T-helper 9 cell (primary cell): ENCODE measurements at regions not wholly inside any gene's neighbourhood (a gene's known extent, or its start where the extent isn't known, plus 50 kb on each side); places are given as distances from the start of the nearest gene placed in this dataset.

Experiments
- DNase-seq: peaks from one replicate; pipeline ENCODE4 v3.0.0-alpha.2; 2020

DNA sequence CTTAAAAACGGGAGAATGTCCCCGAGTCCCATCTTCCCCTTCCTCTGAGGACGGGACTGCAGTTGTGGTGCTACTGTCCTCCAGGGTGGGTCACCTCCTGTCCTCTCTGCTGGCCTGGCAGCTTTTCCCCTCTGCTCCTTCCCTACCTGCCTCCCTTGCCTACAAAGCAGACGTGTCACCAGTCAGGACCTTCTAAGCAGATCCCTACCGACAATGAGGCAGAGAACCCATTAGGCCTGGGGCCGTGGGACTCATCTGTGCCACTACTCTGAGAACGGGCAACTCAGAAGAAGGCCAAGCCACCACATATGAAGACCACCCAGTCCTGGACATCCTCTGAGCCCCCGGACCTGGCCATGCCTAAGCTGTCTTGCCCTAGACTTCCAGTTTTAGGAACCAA is 103.0 kb upstream of the TEX51 start:
- DNase-seq: no peak

DNA sequence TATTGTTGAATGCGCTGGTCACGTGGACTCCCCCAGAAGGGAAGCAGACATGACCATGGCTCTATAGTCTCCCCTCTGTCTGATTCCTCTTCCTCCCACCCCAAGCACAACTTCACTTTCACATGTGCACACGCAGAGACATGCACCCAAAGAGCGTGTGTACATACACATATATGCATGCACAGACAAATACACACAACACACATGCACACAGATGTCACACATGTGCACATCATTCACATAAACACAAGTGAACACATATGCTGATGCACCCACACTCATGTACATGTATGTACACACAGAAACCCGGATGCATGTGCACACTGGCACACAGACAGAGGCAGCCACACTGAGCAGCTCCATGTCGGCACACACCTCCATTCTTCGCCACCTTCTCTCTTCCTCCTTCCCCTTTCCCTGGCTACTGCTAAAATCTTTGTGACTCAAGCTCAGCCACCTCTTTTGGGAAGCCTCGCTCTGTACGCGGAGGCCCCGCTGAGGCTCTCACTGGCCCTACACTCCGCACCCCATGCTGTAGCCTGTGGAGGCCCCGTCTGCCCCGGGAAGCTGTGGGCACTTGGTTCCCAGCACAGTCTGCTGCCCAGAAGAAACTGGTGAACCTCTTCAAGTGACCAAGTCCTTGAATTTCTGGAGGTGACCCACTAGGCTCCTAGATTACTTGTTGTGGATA is 101.6 kb upstream of the TEX51 start:
- no peak for DNase-seq

- no peak for DNase-seq
Measured at GRCh38 chr2:126797622-126798275, 100.9 kb upstream of the TEX51 start.

GRCh38 chr2:126798276-126799140 is 100.2 kb upstream of the TEX51 start:
- no peak for DNase-seq

DNA sequence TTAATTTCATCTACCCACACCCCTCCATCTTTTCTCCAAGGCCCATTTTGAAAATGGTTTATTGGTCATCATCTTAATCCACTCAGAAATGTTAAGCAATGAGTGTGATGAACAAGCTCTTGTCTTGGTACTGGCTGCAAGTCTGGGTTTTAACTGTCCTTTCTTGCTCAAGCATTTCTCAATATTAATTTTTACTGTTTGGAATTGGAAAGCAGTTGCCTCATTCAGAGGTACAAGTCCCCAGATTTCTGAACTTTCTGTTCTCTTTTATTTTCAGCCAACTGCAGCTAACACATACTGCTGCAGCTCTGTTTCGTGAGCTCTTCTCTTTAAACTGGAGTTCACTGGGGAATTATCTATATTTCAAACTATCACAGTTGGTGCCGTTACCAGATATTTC is 99.4 kb upstream of the TEX51 start:
- no peak for DNase-seq

GRCh38 chr2:126801473-126801872 is 97.2 kb upstream of the TEX51 start:
- no peak for DNase-seq

DNA sequence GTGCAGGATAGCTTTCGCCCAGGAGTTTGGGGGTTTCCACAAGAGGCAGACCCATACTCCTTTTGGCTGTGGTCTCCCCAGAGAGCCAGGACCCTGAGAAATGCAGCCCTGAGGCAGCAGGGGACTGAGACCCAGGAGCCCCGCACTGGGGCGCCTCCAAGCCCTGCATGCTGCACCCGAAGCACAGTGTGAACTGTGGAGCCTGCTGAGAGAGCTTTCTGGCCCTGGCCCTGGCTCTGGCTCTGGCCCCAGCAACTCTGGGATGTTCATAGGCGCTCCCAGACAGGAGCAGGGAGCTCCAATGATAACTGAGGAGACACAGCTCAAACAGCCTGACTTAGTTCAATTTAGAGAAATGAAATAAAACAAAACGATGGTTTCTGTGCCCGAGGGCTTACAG is 96.4 kb upstream of the TEX51 start:
- no peak for DNase-seq

DNA sequence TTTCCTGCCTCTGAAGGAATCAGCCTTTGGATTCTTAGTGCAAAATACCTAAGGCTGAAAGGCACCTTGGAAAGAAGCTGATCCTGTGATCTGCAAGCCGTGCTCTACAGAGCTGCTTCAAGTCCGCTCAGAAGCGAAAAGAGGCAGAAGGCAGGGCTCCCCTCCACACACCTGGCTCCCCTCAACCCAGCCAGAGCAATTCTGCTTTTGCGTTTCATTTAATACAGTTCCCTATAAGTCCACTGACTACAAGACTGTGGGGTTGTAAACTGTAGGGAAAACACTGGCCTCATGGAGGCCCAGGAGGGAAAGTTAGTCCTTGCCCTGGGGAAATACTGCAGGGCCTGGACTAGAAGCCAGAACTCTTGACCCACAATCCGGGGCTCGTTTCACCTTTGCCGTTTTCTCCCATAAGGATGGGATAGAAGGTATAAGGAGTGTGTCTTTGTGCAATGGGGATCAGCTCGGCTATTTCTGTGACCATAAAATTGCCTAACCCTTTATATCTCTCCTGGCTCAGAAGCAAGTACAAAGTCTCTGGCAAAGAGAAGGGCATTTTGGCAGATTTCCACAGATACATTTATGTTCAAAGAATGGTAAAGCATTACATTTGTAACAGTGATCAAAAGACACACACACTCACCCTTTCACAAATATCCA is 95.8 kb upstream of the TEX51 start:
- DNase-seq: no peak

GRCh38 chr2:126803434-126803775 is 95.3 kb upstream of the TEX51 start:
- DNase-seq: no peak

DNA sequence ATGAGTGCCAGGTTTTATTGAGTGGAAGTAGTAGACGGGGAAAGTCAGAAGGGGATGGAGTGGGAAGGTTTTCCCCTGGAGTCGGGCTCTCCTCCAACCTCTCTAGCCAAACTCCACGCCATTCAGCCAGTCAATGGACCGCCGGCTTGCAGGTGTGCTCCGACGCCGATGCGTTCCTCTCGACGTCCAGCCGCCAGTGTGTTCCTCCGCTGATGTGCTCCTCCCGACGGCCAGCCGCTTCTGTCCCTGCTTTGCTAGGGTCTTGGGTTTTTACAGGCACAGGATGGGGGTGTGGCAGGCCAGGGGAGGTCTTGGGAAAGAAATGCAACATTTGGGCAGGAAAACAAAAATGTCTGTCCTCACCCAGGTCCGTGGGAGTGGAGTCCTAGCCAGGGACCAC is 94.3 kb upstream of the TEX51 start:
- no peak for DNase-seq

GRCh38 chr2:126808929-126809328 is 89.8 kb upstream of the TEX51 start:
- no peak for DNase-seq

DNA sequence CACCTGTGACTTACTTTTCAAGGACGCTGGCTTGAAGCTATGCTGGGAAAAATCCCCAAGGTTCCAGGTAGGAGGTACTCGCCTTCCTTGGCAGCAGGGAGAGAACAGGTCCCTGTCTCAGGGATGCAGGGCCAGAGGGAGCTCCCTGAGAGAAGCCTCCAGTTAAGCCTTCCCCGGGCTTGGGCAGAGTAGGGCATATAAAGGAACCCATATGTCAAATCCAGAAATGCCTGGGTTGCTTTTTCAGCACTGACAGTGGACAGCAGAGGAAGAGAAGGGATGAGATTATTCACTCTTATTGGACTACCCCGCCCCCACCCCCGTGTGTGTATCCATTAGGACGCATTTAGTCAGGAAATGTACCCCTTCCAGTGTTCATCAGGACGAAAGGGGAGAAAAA is 89.3 kb upstream of the TEX51 start:
- DNase-seq: no peak

DNA sequence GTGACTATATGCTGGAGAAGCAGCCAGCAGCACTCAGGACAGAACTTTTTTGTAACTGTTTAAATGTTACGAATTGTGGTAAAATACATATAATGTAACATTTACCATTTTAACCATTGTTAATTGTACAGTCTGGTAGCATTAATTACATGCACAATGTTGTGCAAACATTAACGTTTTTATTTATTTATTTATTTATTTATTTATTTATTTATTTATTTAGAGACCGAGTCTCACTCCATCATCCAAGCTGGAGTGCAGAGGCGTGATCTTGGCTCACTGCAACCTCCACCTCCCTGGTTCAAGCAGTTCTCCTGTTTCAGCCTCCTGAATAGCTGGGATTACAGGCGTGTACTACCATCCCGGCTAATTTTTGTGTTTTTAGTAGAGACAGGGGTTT is 88.7 kb upstream of the TEX51 start:
- no peak for DNase-seq

- no peak for DNase-seq
Measured at GRCh38 chr2:126811101-126811500, 87.6 kb upstream of the TEX51 start.

DNA sequence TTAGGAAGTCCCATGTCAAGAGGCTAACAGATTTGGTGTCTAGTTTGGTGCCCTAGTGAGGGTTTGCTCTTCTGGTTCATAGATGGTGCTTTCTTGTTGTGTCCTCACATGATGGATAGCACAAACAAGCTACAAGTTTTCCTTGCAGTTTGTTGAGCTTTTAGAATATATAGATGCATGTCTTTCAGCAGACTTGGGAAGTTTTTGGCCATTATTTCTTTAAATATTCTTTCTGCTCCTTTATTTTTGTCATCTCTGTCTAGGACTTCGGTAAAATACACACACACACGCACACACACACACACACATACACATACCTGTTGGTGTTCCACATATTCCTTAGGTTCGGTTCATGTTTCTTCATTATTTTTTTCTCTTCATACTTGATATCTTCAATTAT is 81.5 kb upstream of the TEX51 start:
- DNase-seq: no peak

GRCh38 chr2:126822115-126822514 is 76.6 kb upstream of the TEX51 start:
- DNase-seq: no peak

- DNase-seq: no peak
Measured at GRCh38 chr2:126822921-126823320, 75.8 kb upstream of the TEX51 start.

- no peak for DNase-seq
Measured at GRCh38 chr2:126823951-126824350, 74.7 kb upstream of the TEX51 start.

- no peak for DNase-seq
Measured at GRCh38 chr2:126824663-126825062, 74.0 kb upstream of the TEX51 start.

DNA sequence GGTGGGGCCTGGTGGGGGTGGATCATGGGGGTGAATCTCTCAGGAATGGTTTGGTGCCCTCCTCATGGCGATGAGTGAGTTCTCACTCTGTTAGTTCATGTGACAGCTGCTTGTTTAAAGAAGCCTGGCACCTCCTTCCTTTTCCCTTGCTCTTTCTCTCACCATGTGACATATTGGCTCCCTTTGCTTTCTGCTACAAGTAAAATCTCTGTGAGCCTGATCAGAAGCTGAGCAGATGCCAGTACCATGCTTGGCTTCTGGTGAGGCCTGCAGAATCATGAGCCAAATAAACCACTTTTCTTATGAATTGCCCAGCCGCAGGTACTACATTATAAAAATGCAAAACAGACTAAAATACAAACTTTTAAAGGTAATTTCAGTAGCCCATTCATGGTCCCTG is 73.4 kb upstream of the TEX51 start:
- no peak for DNase-seq

GRCh38 chr2:126826491-126826890 is 72.2 kb upstream of the TEX51 start:
- no peak for DNase-seq

DNA sequence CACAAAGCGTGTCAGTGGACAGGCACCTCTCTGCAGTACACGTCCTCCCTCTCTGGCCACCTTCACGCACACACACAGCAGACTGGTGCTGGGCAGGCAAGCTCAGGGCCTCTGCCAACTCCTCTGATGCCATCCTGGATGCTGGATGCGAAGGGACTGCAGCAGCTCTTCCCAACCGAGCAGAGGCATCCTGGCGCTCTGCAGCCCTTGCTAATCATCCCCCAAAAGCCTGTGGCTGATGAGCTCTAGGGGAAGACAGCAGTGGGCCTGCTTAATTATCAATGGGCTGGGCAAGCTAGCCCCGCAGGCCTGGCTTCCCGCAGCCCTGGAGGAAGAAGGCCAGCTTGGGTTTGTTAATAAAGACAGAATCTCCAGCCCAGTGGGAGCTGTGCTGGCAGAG is 71.3 kb upstream of the TEX51 start:
- no peak for DNase-seq

- no peak for DNase-seq
Measured at GRCh38 chr2:126828051-126828450, 70.6 kb upstream of the TEX51 start.

- DNase-seq: no peak
Measured at GRCh38 chr2:126828491-126828890, 70.2 kb upstream of the TEX51 start.
